ENCODE measurements at regions not wholly inside any gene's neighbourhood (a gene's known extent, or its start where the extent isn't known, plus 50 kb on each side); places are given as distances from the start of the nearest gene placed in this dataset.

DNA sequence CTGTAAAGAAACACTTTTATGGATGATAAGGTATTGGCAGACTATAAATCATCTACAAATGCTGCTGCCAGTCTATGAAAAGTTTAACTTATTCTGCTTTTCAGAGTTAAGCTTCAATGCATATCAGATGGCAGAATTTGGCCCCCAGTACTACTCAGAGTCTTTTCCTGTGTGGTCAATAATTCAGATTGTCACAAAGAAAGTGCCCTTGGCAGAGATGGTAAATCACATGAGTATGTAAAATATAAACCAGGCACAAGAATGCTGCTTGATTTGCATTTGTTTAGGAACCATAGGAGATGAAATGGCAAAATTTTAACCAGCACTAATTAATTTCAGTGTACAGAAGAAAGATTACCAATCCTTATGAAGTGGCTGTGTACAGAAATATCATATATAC, 818.3 kb upstream of the POT1 start:
- H3K4me1 ChIP-seq (ENCODE audit: control insufficient read depth in 1 of 2, extremely low read depth in 1 of 2, insufficient read depth in 2 of 2, low read length in 2 of 2): no peaks in the 10 kb centered on the region
- Mint-ChIP-seq H3K9me3 (peaks cover 12 to 24% (median 15%) of the 10 kb centered on the region in 3 donors), H3K27ac (no peak overlapping the region), H3K36me3 (no peaks in the 10 kb centered on the region), H3K4me3 (no peak overlapping the region), H3K4me1 (no peaks in the 10 kb centered on the region), H3K27me3 (no peaks in the 10 kb centered on the region)
- ChIA-PET POLR2A (no interaction called here), CTCF (no interaction called here)
- H3K4me3 ChIP-seq (ENCODE audit: control insufficient read depth in 1 of 2, extremely low read depth in 1 of 2, low read length in 1 of 2): no peak overlapping the region
- no peaks in the 10 kb centered on the region for H3K9me3 ChIP-seq
- no peak overlapping the region for H3K27ac ChIP-seq (ENCODE audit: low read length)
- ATAC-seq (replicated peaks in 1 of 4) (no peak), DNase-seq (no peak)
- no peaks in the 10 kb centered on the region for H3K36me3 ChIP-seq (ENCODE audit: control insufficient read depth in 2 of 2, extremely low read depth in 1 of 2, insufficient read depth in 1 of 2, low read length in 1 of 2)
- no peaks in the 10 kb centered on the region for H3K27me3 ChIP-seq (replicated peaks in 1 of 2; ENCODE audit: control insufficient read depth in 2 of 2, extremely low read depth in 1 of 2, insufficient read depth in 2 of 2, low read length in 1 of 2)

- WGBS (ENCODE audit: insufficient coverage): 33% methylated on average over 1 of the region's 2 CpGs
Observed at GRCh38 chr7:125746510-125746909, 816.9 kb upstream of the POT1 start.

DNA sequence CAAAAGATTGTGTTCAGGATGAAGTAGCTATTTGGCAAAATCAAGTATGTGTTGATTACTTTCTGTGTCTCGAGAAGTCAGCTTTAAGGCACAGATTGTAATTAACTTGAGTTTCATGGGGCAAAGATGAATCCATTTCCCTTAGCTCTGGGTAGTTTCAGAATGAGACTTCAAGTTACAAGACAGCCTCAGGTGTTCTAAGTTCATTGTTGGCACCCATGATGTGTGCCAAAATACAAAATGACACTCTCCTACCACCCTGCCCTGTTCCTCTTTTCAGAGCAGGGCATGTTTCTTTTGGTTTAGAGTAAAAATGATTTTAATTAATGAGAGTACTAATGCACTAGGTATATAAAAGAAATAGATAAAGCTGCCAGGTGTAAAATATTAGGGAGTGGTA, 797.6 kb upstream of the POT1 start:
- H3K9me3 Mint-ChIP-seq: peaks cover 9 to 19% (median 9%) of the 10 kb centered on the region in 3 donors
- no peak overlapping the region for H3K27ac Mint-ChIP-seq
- H3K27me3 ChIP-seq (replicated peaks in 1 of 2; ENCODE audit: control insufficient read depth in 2 of 2, extremely low read depth in 1 of 2, insufficient read depth in 2 of 2, low read length in 1 of 2): no peaks in the 10 kb centered on the region
- no peak for ATAC-seq (replicated peaks in 1 of 4)
- H3K27me3 Mint-ChIP-seq: no peaks in the 10 kb centered on the region
- no peaks in the 10 kb centered on the region for H3K36me3 ChIP-seq (ENCODE audit: control insufficient read depth in 2 of 2, extremely low read depth in 1 of 2, insufficient read depth in 1 of 2, low read length in 1 of 2)
- H3K4me1 ChIP-seq (ENCODE audit: control insufficient read depth in 1 of 2, extremely low read depth in 1 of 2, insufficient read depth in 2 of 2, low read length in 2 of 2): no peaks in the 10 kb centered on the region
- H3K4me3 ChIP-seq (ENCODE audit: control insufficient read depth in 1 of 2, extremely low read depth in 1 of 2, low read length in 1 of 2): no peak overlapping the region
- H3K9me3 ChIP-seq: no peaks in the 10 kb centered on the region
- DNase-seq: no peak
- H3K4me3 Mint-ChIP-seq: no peak overlapping the region
- ChIA-PET CTCF (no interaction called here), POLR2A (no interaction called here)
- H3K4me1 Mint-ChIP-seq: no peaks in the 10 kb centered on the region
- H3K36me3 Mint-ChIP-seq: no peaks in the 10 kb centered on the region
- WGBS (ENCODE audit: insufficient coverage): 50% methylated on average over 1 of the region's 1 CpG
- H3K27ac ChIP-seq (ENCODE audit: low read length): no peak overlapping the region

More at GRCh38 chr7:125746510-125746909, 816.9 kb upstream of the POT1 start:
- POLR2A ChIA-PET: no interaction called here
- no peak for DNase-seq
- H3K4me1 Mint-ChIP-seq: no peaks in the 10 kb centered on the region
- no peak overlapping the region for H3K27ac Mint-ChIP-seq
- H3K9me3 Mint-ChIP-seq: peaks cover 12 to 24% (median 15%) of the 10 kb centered on the region in 3 donors
- Histone ChIP-seq H3K27ac (ENCODE audit: low read length) (no peak overlapping the region), H3K4me1 (ENCODE audit: control insufficient read depth in 1 of 2, extremely low read depth in 1 of 2, insufficient read depth in 2 of 2, low read length in 2 of 2) (no peaks in the 10 kb centered on the region), H3K27me3 (replicated peaks in 1 of 2; ENCODE audit: control insufficient read depth in 2 of 2, extremely low read depth in 1 of 2, insufficient read depth in 2 of 2, low read length in 1 of 2) (no peaks in the 10 kb centered on the region), H3K4me3 (ENCODE audit: control insufficient read depth in 1 of 2, extremely low read depth in 1 of 2, low read length in 1 of 2) (no peak overlapping the region), H3K9me3 (no peaks in the 10 kb centered on the region), H3K36me3 (ENCODE audit: control insufficient read depth in 2 of 2, extremely low read depth in 1 of 2, insufficient read depth in 1 of 2, low read length in 1 of 2) (no peaks in the 10 kb centered on the region)
- no peak for ATAC-seq (replicated peaks in 1 of 4)
- no peak overlapping the region for H3K4me3 Mint-ChIP-seq
- CTCF ChIA-PET: no interaction called here
- H3K27me3 Mint-ChIP-seq: no peaks in the 10 kb centered on the region
- H3K36me3 Mint-ChIP-seq: no peaks in the 10 kb centered on the region

- Mint-ChIP-seq H3K4me1 (no peaks in the 10 kb centered on the region), H3K36me3 (no peaks in the 10 kb centered on the region), H3K4me3 (no peak overlapping the region), H3K9me3 (peaks cover 0 to 7% (median under 1%) of the 10 kb centered on the region in 3 donors), H3K27me3 (no peaks in the 10 kb centered on the region), H3K27ac (no peak overlapping the region)
- no peaks in the 10 kb centered on the region for H3K9me3 ChIP-seq
- no peaks in the 10 kb centered on the region for H3K27me3 ChIP-seq (replicated peaks in 1 of 2; ENCODE audit: control insufficient read depth in 2 of 2, extremely low read depth in 1 of 2, insufficient read depth in 2 of 2, low read length in 1 of 2)
- no peaks in the 10 kb centered on the region for H3K4me1 ChIP-seq (ENCODE audit: control insufficient read depth in 1 of 2, extremely low read depth in 1 of 2, insufficient read depth in 2 of 2, low read length in 2 of 2)
- H3K27ac ChIP-seq (ENCODE audit: low read length): no peak overlapping the region
- ChIA-PET POLR2A (no interaction called here), CTCF (interaction anchor here in 1 of 2 donors (0.9 kb wide), 1 partner anchor 241 kb away, joined by 3 read pairs; no protein-coding TSS in a partner anchor)
- no peak for DNase-seq
- no peaks in the 10 kb centered on the region for H3K36me3 ChIP-seq (ENCODE audit: control insufficient read depth in 2 of 2, extremely low read depth in 1 of 2, insufficient read depth in 1 of 2, low read length in 1 of 2)
- no peak overlapping the region for H3K4me3 ChIP-seq (ENCODE audit: control insufficient read depth in 1 of 2, extremely low read depth in 1 of 2, low read length in 1 of 2)
- no peak for ATAC-seq (replicated peaks in 1 of 4)
- WGBS (ENCODE audit: insufficient coverage): no CpG with 5 or more reads among the region's 1 CpG
Observed at GRCh38 chr7:125695626-125696025, 766.0 kb upstream of the POT1 start.

DNA sequence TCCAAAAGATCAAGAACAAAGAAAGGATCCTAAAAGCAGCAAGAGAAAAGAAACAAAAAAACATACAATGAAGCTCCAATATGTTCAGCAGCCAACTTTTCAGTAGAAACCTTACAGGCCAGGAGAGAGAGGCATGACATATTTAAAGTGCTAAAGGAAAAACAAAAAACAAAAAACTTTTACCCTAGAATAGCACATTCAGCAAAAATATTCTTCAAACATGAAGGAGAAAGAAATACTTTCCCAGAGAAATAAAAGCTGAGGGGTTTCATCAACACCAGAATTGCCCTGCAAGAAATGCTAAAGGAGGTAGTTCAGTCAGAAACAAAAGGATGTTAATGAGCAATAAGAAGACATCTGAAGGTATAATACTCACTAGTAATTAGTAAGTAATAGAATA, 753.5 kb upstream of the POT1 start:
- peaks cover 3 to 14% (median 10%) of the 10 kb centered on the region in 3 donors for H3K9me3 Mint-ChIP-seq
- H3K4me3 ChIP-seq (ENCODE audit: control insufficient read depth in 1 of 2, extremely low read depth in 1 of 2, low read length in 1 of 2): no peak overlapping the region
- no peaks in the 10 kb centered on the region for H3K27me3 ChIP-seq (replicated peaks in 1 of 2; ENCODE audit: control insufficient read depth in 2 of 2, extremely low read depth in 1 of 2, insufficient read depth in 2 of 2, low read length in 1 of 2)
- no peak overlapping the region for H3K27ac ChIP-seq (ENCODE audit: low read length)
- H3K4me1 ChIP-seq (ENCODE audit: control insufficient read depth in 1 of 2, extremely low read depth in 1 of 2, insufficient read depth in 2 of 2, low read length in 2 of 2): no peaks in the 10 kb centered on the region
- ChIA-PET POLR2A (no interaction called here), CTCF (no interaction called here)
- no peak overlapping the region for H3K4me3 Mint-ChIP-seq
- no peaks in the 10 kb centered on the region for H3K27me3 Mint-ChIP-seq
- no peaks in the 10 kb centered on the region for H3K9me3 ChIP-seq
- H3K36me3 ChIP-seq (ENCODE audit: control insufficient read depth in 2 of 2, extremely low read depth in 1 of 2, insufficient read depth in 1 of 2, low read length in 1 of 2): no peaks in the 10 kb centered on the region
- ATAC-seq (replicated peaks in 1 of 4) (no peak), DNase-seq (no peak)
- H3K4me1 Mint-ChIP-seq: no peaks in the 10 kb centered on the region
- H3K36me3 Mint-ChIP-seq: no peaks in the 10 kb centered on the region
- no peak overlapping the region for H3K27ac Mint-ChIP-seq

DNA sequence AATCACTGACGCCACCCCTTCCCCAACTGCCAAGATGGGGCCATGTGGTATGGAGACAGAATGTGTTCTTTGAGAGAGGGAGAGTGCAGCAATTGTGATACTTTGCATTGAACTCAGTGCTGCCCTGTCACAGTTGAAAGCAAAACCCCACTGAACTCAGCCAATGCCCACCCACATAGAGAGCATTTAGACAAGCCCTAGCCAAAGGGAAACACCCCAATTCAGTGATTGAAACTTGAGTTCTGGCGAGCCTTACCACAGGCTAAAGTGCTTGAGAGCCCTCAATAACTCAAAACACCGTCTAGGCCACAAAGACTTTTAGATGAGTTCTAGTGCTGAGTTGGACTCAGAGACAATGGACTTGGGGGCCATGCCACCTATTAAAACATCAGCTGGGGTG, 751.9 kb upstream of the POT1 start:
- no peak overlapping the region for H3K27ac ChIP-seq (ENCODE audit: low read length)
- Mint-ChIP-seq H3K27me3 (no peaks in the 10 kb centered on the region), H3K9me3 (peaks cover under 1 to 14% (median 5%) of the 10 kb centered on the region in 3 donors), H3K36me3 (no peaks in the 10 kb centered on the region), H3K4me1 (no peaks in the 10 kb centered on the region), H3K27ac (no peak overlapping the region), H3K4me3 (no peak overlapping the region)
- DNase-seq (no peak), ATAC-seq (replicated peaks in 1 of 4) (no peak)
- H3K27me3 ChIP-seq (replicated peaks in 1 of 2; ENCODE audit: control insufficient read depth in 2 of 2, extremely low read depth in 1 of 2, insufficient read depth in 2 of 2, low read length in 1 of 2): no peaks in the 10 kb centered on the region
- ChIA-PET POLR2A (no interaction called here), CTCF (no interaction called here)
- H3K36me3 ChIP-seq (ENCODE audit: control insufficient read depth in 2 of 2, extremely low read depth in 1 of 2, insufficient read depth in 1 of 2, low read length in 1 of 2): no peaks in the 10 kb centered on the region
- no CpG with 5 or more reads among the region's 3 CpGs for WGBS (ENCODE audit: insufficient coverage)
- H3K4me1 ChIP-seq (ENCODE audit: control insufficient read depth in 1 of 2, extremely low read depth in 1 of 2, insufficient read depth in 2 of 2, low read length in 2 of 2): no peaks in the 10 kb centered on the region
- H3K9me3 ChIP-seq: no peaks in the 10 kb centered on the region
- no peak overlapping the region for H3K4me3 ChIP-seq (ENCODE audit: control insufficient read depth in 1 of 2, extremely low read depth in 1 of 2, low read length in 1 of 2)

GRCh38 chr7:125678771-125679170, 749.1 kb upstream of the POT1 start:
- Mint-ChIP-seq H3K36me3 (no peaks in the 10 kb centered on the region), H3K9me3 (peaks cover 0 to 9% (median 3%) of the 10 kb centered on the region in 3 donors), H3K27me3 (no peaks in the 10 kb centered on the region), H3K4me3 (no peak overlapping the region), H3K4me1 (no peaks in the 10 kb centered on the region), H3K27ac (no peak overlapping the region)
- ATAC-seq (replicated peaks in 1 of 4) (no peak), DNase-seq (no peak)
- H3K27ac ChIP-seq (ENCODE audit: low read length): no peak overlapping the region
- ChIA-PET CTCF (no interaction called here), POLR2A (no interaction called here)
- no peak overlapping the region for H3K4me3 ChIP-seq (ENCODE audit: control insufficient read depth in 1 of 2, extremely low read depth in 1 of 2, low read length in 1 of 2)
- no peaks in the 10 kb centered on the region for H3K4me1 ChIP-seq (ENCODE audit: control insufficient read depth in 1 of 2, extremely low read depth in 1 of 2, insufficient read depth in 2 of 2, low read length in 2 of 2)
- no peaks in the 10 kb centered on the region for H3K27me3 ChIP-seq (replicated peaks in 1 of 2; ENCODE audit: control insufficient read depth in 2 of 2, extremely low read depth in 1 of 2, insufficient read depth in 2 of 2, low read length in 1 of 2)
- no CpG with 5 or more reads among the region's 2 CpGs for WGBS (ENCODE audit: insufficient coverage)
- no peaks in the 10 kb centered on the region for H3K9me3 ChIP-seq
- no peaks in the 10 kb centered on the region for H3K36me3 ChIP-seq (ENCODE audit: control insufficient read depth in 2 of 2, extremely low read depth in 1 of 2, insufficient read depth in 1 of 2, low read length in 1 of 2)
